HEK293T (cell line): ENCODE measurements at regions not wholly inside any gene's neighbourhood (a gene's known extent, or its start where the extent isn't known, plus 50 kb on each side); places are given as distances from the start of the nearest gene placed in this dataset.

Experiments
- CTBP1 ChIP-seq: fragments of 450-650 bp; IDR thresholded peaks from 2 replicates; pipeline ENCODE4 v1.6.1; 2016; ENCODE audit warnings: borderline replicate concordance
- FOXK2 ChIP-seq: fragments of 450-650 bp; IDR thresholded peaks from 2 replicates; pipeline ENCODE4 v1.6.1; 2016; ENCODE audit warnings: mild to moderate bottlenecking
- FOXM1 ChIP-seq: fragments of 450-650 bp; IDR thresholded peaks from 2 replicates; pipeline ENCODE4 v1.6.1; 2017; ENCODE audit warnings: mild to moderate bottlenecking, borderline replicate concordance
- L3MBTL2 ChIP-seq: fragments of 450-650 bp; conservative IDR thresholded peaks from 2 replicates; pipeline ENCODE4 v1.6.1; 2016; ENCODE audit warnings: mild to moderate bottlenecking

DNA sequence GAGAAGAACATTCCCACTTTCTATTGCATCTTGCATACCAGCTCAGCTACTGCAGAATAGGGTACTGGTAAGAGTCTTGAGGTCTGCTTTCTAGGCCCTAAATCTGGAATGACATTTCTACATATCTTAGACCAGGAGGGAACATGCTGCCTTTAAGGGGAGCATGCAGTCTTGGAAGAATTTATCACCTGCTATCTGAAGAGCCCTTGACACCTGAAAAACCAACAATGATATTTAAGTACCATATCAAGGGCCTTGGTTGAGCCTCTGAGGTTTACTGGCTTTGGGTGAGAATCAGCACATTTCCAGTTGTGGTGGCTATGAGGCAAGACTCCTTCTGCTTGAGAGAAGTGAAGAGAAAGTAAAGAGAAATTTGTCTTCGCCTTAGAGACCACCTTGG lies 436.8 kb upstream of the SPANXN1 start:
- no peak for TF ChIP-seq CTBP1
- no peak for TF ChIP-seq L3MBTL2
- no peak for TF ChIP-seq FOXM1
- no peak for TF ChIP-seq FOXK2
